GM19455 (cell line): ENCODE measurements at regions not wholly inside any gene's neighbourhood (a gene's known extent, or its start where the extent isn't known, plus 50 kb on each side); places are given as distances from the start of the nearest gene placed in this dataset.

ENCODE experiments used
- ATAC-seq: cut with Tn5 transposase; IDR thresholded peaks from one replicate; pipeline ENCODE4 v1.9.1; 2021; ENCODE audit not compliant: unreplicated experiment

DNA sequence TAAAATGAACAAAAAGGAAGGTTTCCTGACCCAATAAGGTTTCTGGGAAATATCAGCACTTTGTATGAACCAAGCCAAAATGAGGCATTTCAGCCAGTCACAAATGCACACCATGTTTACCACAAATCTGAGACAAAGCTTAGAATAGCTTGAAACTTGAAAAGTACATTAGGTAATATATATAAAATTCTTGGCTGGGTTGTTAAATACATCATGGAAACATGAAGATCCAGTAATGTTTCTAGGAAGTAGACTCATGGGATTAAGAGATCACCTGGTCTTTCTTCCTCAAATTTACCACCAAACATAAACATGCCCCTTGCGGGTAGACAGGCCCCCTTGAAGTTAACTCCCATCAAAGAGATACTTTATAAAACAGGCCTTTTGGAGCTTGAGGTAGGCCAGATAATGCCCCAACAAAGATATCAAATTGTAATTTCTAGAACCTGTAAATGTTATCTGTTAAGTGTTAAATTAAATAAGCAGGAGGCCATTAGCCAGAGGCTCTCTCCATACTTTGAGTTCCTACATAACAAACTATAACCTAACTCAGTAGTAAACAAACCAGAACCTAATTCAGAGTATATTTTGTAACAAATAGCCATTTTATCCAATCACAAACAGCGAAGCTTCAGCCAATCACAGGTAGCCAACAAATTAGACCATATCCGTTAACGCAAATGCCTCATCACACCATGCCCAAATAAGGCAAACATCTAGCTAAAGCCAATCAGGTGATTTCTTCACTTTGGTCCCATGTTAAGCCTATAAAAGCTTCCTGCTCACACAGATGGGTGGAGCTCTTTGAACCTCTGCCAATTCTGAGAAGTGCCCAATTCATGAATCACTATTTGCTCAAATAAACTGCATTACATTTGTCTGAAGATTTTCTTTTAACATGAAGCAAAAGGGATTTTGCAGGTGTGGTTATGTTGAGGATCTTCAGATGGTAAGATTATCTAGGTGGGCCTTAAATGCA is 127.9 kb upstream of the TARS1 start:
- no peak for ATAC-seq

DNA sequence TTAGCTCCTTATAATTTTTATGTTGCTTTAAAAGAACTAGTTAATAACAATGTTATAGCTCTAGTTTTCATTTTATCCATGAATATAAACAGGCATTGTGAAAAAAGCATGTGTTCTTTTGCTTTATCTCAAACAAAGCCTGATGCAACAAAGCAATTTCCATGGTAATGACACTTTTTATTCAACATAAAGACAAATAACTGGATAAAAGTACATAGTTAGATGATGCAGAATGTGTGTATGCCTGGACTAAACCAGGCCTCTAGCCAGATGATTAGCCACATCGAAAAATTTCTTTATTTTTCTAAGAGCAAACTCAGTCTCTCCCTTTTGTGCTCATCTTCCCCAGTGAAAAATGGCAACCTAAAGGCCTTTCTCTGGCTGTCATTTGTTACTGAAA is 125.6 kb upstream of the TARS1 start:
- ATAC-seq = no peak

DNA sequence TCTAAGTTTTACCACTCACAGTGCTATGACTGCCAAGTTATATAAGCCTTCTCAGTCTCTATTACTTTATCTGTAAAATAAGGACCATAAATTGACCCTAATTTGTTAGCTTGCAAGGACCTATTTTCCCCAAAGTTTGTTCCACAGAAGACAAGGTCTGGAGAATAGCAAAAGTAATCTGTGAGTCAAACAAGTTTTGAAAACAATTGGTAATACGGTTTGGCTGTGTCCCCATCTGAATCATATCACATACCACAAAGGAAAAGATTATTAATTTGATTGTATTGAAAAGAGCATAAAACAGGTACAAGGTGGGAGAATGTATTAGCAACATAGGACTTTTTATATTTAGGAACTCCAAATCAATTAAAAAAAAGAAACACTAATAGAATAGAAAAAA is 124.0 kb upstream of the TARS1 start:
- ATAC-seq = no peak

DNA sequence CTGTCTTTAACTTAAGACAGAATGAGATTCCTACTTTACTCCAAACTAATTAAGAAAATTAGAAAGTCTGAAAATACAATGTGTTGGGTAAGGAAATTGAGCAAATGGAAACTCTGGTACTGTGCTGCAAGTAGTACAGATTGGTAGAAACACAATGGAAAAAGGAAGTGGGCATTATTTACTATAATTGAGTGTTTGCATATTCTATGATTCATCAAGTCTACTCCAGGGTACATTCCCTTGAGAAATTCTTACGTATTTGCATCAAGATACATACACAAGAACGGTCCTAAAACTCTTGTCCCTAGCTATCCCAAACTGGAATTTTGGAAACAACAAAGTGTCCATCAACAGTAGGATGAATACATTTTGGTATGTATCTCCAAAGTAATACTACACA is 123.5 kb upstream of the TARS1 start:
- ATAC-seq = no peak

DNA sequence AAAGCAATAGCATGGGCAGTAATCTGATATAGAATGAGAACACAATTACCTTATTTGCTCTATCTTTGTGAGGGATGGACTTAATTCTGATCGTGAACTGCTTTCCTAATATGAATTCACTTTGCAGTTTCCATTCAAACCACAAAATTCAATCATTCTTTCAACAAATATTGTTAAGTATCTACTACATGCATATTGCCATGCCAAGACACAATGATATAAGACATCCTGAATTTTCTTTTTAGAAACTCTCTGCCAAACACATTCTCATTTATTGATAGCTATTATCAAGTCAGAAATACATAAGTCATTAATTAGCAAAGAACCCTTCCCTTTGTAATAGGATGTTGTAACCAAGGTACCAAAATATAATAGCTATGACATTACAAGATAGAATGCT is 121.6 kb upstream of the TARS1 start:
- no peak for ATAC-seq

DNA sequence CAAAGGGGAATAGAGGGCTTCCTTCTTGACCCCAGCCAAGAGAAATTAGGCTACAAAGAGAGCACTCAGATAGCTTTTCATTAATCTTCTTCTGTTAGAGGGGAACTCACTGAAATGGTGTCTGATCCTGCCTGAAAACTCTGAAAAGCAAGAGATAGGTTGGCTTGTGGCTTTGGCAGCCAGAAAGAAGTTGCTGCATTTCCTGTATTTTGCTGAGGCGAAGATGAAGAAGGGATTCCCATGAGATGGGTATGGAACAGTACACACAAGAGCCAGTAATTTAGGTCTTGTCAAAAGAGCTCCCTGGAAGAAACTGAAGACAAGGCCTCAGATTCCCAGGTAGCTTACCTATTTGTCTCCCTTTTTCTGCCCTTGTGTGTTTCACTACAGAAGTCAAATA is 120.9 kb upstream of the TARS1 start:
- no peak for ATAC-seq

DNA sequence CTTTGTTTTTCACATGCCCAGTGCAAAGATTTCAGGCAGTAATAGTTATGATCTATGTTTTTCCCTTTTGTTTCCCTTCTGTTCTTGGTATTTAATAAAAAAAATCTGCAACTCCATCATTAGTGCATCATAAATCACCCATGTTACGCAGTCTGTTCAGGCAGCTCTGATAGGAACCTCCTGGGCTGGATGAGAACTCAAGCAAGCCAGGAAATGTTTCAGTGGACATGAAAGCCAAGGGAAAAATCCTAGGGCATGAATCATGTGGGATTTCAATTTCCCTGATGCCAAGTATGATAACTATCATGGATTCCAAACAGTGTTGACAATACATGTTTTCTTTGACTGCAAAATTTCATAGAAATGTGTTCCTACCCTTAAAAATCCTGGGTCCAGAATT is 119.7 kb upstream of the TARS1 start:
- no peak for ATAC-seq

DNA sequence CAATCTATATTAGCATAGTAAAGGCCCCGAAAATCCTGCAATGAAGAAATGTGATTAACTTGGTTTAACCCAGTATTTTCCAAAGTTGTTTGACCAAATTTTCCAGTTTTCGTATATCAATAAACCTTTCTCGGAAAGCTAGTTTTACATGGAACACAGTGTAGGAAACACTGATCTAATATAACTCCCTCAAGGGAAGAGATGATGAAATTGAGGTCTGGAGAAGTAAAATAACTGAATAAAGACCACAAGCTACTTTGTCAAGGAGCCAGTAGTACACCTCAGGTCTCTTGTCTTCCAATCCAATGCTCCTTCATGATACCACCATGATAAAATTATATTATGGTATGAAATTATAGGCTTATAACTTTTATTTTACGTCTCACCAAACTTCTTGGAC is 118.1 kb upstream of the TARS1 start:
- no peak for ATAC-seq

DNA sequence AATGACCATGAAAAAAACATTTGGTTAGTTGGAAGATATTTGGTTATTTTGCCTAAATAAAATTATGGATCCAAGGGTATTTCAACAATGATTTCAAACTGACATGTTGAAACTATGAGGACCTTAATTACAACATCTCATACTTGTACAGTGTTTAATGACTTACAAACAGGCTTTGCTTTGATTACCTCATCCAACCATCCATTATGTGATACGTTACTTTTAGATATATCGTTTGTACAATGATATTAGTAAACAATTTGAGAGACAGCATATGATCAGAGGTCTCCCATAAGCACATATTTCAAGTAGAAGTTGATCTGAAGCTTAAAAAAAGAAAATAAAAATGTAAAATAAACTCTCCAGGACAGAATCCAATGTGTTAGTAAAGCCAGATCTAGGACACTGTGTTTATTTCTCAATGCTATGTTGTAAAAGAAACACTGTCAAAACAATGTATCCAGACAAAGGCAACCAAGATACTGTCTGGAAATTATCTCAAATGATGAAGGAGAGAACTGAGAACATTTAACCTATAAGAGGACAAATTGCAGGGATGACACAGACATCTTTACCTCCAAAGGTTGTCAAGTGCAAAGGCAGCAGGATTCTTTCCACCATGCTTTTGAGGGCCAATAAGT is 116.0 kb upstream of the TARS1 start:
- no peak for ATAC-seq

DNA sequence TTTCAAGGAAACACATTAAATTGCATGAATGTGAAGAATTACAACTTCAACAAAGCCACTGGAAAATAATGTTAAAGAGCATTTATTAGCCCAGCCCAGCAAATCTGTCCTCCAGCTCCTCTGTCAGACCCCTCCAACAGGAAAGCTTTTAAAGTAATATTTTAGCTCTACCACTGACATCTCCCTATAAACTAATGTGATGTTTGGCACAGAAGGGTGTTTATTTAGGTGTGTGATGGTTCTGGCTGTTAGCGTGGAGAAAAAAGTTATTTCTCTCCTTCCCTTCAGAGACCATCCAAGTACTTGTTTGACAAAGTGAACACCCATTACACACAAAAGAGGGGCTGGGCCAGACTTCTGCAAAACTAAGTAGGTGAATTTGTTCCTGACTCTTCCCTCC is 111.9 kb upstream of the TARS1 start:
- no peak for ATAC-seq

DNA sequence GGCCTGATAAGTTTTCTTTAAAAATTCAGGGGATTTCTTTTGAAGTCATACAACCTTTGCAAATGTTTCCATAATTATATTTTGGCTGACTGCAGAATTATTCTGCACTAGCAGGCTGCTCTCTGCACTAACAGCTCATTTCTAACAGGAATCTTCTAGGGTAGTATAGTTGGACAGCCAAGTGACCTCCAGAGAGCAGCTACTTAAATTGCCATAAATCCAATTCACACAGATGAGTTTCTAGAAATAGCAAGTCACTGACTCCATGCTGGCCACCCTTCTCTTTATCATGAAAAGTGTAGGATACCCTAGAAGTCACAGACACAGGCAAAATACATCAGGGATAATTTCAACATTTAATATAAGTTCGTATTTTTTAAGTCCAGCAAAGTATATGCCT is 110.9 kb upstream of the TARS1 start:
- no peak for ATAC-seq

DNA sequence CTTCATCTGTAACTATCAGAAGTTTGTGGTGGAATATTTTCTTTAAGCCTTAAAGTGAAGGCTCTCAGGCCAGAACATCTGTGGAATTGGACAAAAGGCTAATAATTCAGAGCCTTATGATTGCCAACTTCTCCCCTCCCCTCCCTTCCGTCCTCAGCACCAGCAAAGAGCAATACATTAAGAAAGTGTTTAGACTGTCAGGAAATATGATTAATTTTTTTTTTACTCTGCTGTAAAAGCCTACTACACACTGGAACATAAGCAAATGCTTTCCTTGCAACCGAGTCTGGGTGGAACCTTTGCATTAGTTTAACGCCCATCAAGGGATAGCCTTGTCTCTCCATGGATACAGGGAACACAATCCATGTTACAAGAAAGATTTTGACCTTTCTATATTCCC is 110.3 kb upstream of the TARS1 start:
- ATAC-seq = no peak

DNA sequence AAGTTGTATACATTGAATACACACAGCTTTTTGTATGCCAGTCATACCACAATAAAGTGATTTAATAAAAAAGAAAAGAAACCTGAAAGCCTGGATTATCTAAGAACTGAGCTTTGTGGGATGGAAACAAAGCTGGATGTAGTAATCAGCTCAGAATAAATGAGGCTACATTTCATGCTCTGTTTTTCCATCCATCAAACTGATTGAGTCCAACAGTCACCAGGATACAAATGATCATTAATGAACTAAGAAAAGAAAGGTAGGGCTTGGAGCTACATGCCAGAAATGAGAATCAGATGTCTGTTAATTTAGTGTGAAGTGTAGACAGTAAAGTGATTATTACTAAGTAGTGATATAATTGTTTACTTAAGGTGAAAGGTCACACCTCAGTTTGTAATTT is 109.8 kb upstream of the TARS1 start:
- no peak for ATAC-seq

DNA sequence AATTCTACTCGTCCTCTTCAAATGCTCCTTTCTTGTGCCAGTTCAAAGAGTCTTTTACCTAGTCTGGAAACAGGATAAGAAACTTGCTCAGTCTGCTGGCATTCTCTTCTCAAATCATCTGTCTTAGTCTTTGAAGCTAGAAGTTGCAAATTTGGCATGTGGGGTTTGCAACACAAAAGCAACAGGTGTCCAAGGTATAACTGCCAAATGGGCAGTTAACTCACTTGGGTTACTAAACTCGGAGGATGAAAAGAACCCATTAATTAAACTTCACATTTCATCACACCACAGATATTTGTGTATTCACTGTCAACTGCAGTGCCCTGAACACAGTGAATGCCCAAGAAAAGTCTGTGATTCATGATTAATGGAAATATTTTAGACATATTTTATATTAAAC is 108.0 kb upstream of the TARS1 start:
- no peak for ATAC-seq

DNA sequence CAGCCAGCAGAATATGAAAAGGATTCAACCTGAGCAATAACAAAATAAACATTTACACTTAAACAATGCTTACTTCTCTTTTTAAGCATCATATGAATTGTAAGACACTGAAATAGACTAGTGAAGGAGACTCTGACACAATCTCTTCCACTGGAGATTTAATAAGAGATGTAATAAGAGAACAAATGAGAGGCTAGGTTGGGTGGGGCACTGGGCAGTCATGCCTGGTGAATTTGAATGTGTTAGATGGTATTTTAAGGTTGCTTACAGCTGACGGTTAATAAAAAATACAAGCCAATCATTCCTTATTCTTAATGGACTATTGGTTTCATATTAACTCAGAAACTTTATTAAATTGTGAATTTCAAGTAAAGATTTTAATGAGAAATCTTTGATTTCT is 105.9 kb upstream of the TARS1 start:
- ATAC-seq = no peak

DNA sequence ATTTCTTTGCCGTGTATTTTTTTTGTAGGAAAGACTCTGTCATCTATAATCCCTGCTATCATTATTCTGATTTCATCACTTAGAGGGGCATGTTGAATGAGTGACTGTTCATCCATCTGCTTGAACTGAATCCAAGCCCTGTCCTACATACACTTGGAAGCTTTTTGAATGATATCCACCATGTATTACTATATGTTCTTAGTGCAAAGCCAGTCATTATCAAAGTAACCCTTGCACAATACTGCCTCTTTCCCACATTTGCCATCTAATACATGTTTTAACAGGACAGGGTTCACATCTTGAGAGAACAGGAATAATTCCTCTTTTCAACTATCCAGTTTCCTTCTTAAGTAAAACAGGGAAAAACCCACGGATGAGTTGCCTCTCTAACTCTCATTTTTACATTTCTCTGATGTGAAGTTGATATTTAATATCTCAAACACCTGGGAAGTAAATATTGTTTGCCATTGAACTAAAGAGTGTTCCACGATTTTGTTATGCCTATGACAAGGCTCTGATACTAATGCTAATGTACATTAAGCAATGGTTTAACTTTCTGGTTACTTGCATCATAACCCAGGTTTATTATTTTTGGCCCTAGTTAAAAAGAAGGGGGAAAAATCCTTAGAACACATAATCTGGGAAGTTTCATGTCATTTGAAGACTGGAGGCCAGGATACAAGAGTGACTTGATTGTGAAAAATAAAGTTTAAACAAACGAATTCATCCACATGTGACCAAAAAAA is 103.7 kb upstream of the TARS1 start:
- no peak for ATAC-seq

DNA sequence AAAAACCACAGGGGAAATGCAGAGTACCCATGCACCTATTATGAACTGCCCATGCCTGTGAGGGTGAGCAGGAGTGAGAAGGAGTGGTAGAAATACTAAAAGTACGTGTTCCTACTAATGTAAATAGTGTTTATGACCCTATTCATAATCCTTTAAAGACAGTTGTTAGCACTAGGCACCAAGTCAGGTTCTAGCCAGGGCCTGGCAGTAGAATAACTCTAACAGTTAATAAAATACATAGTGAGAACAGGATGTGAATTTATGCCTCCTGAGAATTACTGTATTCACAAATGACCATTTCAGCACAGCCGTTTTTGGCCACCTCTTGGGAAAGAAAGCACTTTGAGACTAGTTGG is 103.2 kb upstream of the TARS1 start:
- no peak for ATAC-seq

DNA sequence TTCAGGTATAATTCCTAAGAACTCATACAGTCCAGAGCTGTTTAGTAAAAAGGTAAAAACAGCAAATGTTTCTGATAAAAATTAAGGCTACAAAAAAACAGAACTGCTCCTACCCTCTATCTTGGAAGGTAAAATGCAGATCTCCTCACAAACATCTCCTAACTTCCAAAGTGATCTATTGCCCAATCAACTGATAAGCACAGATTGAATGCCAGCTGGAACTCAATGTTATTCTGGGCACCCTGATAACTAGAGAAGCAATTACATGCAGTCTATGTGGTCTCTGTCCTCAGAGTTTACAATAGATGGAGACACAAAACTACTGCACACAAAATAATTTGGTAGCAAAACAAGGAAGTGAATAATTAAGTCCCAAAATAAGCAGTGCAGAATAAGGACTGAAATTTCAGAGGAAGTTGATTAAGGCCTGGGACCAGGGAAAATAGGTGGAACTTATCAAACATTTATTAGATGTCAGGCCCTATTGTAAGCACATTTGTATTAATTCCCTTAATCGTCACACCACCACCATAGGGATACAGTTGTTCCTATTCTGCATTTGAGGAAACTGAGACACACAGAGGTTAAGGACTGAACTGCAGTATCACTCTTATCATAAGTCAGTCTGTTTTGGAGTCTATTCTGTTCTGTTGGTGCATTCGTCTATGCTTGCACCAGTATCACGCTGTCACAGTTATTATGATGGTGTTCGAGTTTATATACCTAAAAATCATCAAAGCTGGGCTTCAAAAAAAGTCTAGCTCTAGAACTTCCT is 102.2 kb upstream of the TARS1 start:
- ATAC-seq = no peak

DNA sequence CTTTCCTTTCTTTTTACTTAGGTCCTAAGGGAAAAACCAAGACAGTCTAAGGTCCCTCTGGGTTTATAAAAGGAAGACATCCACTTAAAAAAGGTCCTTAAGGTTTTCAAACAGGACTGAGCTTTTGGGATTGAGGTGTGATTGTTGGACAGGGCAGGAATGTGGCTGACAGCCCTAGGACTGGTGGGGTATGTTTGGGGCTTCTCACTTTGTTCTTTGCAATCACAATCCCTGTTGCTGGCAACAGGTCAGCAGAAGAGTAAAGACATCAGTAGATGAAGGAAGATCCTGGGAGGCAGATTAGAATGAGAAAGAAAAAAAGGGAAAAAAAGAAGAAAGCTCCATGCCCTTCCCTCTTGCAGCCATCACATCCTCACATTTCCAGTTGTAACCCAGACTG is 101.4 kb upstream of the TARS1 start:
- ATAC-seq = no peak

DNA sequence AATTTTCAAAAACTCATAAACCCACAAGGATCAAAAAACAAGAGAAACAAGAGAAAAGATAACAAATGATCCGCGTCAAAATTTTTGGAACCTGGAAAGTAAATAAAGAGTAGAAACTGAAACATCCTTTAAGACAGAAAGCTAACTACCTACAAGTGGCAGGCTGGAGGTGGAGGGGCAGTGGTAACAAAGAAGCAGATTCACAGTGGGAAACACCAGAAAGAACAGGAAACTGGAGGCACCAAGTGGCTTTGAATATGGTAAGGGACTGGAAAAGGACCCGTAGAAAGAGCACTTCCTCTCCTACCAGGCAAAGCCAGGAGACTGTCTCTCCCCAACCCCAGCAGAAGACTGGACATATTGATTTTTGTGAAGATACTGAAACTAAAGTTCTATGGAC is 100.6 kb upstream of the TARS1 start:
- no peak for ATAC-seq

DNA sequence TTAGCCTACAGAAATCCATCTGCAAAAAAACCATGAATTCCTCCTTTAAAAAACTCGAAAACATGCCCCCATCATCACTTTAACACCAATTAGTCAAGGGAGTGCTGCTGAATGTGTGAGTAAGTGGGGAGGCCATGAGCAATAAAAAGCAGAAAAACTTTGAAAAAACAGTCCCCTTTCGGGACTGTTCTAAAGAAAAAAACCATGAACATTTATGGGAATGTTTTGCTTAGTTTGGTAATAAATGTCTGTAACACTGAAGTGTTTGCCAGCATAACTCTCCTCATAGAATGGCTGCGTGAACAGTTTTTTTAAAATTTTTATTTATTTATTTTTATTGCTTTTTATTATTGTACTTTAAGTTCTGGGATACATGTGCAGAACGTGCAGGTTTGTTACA is 99.4 kb upstream of the TARS1 start:
- no peak for ATAC-seq
